CD14-positive monocyte (primary cell): ENCODE measurements at regions not wholly inside any gene's neighbourhood (a gene's known extent, or its start where the extent isn't known, plus 50 kb on each side); places are given as distances from the start of the nearest gene placed in this dataset.

Source experiments
- DNase-seq, 3 donors: peaks; one replicate each; pipeline ENCODE4 v3.0.0-alpha.2; 2011 to 2022
- H2AFZ ChIP-seq: 2 replicates; pipeline ENCODE4 v1.6.0; 2012; ENCODE audit warnings: mild to moderate bottlenecking, low read depth, low read length, inconsistent platforms; ENCODE audit not compliant: insufficient read depth, poor library complexity, severe bottlenecking
- H3K27ac ChIP-seq, 2 donors: 1 replicate in 1 of 2; 2 replicates in 1 of 2; pipeline ENCODE4 v1.5.1; 2012 to 2013; ENCODE audit warnings: low read length in 2 of 2, control low read depth in 1 of 2, inconsistent platforms in 1 of 2, low read depth in 1 of 2, mild to moderate bottlenecking in 1 of 2
- H3K27me3 ChIP-seq, 2 donors: one replicate each; pipeline versions ENCODE4 v1.6.0 to v1.6.1; 2011 to 2013; ENCODE audit warnings: low read length in 2 of 2; ENCODE audit not compliant: control insufficient read depth in 2 of 2, insufficient read depth in 2 of 2
- H3K36me3 ChIP-seq, 2 donors: replicated peaks in 1 of 2; 1 replicate in 1 of 2; 2 replicates in 1 of 2; pipeline versions ENCODE4 v1.5.1 to v1.6.1; 2012 to 2013; ENCODE audit warnings: low read length in 2 of 2, control low read depth in 1 of 2, inconsistent platforms in 1 of 2, mild to moderate bottlenecking in 1 of 2; ENCODE audit not compliant: insufficient read depth in 2 of 2, control insufficient read depth in 1 of 2
- H3K4me1 ChIP-seq, 2 donors: 1 replicate in 1 of 2; 2 replicates in 1 of 2; pipeline versions ENCODE4 v1.5.1 to v1.6.1; 2012 to 2013; ENCODE audit warnings: low read length in 2 of 2, control low read depth in 1 of 2, inconsistent platforms in 1 of 2, mild to moderate bottlenecking in 1 of 2, moderate library complexity in 1 of 2; ENCODE audit not compliant: insufficient read depth in 2 of 2, control insufficient read depth in 1 of 2
- H3K4me2 ChIP-seq: replicated peaks from 2 replicates; pipeline ENCODE3; 2012; ENCODE audit warnings: low read length, moderate library complexity, mild to moderate bottlenecking; ENCODE audit not compliant: poor library complexity, severe bottlenecking; ENCODE audit errors: extremely low read depth
- H3K4me3 ChIP-seq, 3 experiments: fragments of 200-600 bp in 1 of 3; sonication (generic) in 1 of 3; replicated peaks in 1 of 3; 1 replicate in 2 of 3; 2 replicates in 1 of 3; pipeline ENCODE4 v1.5.1; 2011 to 2013; ENCODE audit warnings: low read length in 3 of 3, mild to moderate bottlenecking in 3 of 3, control low read depth in 2 of 3, low read depth in 2 of 3, inconsistent platforms in 1 of 3, moderate library complexity in 1 of 3
- H3K79me2 ChIP-seq: 2 replicates; pipeline ENCODE4 v1.6.0; 2012; ENCODE audit warnings: mild to moderate bottlenecking, control low read depth, inconsistent platforms, low read length, moderate library complexity; ENCODE audit not compliant: insufficient read depth
- H3K9ac ChIP-seq: 2 replicates; pipeline ENCODE4 v1.6.0; 2017; ENCODE audit warnings: low read length, mild to moderate bottlenecking; ENCODE audit not compliant: insufficient read depth, poor library complexity, severe bottlenecking
- H3K9me3 ChIP-seq, 2 donors: replicated peaks in 1 of 2; 1 replicate in 1 of 2; 2 replicates in 1 of 2; pipeline versions ENCODE4 v1.5.1 to v1.6.1; 2012 to 2013; ENCODE audit warnings: low read length in 2 of 2, control low read depth in 1 of 2; ENCODE audit not compliant: control insufficient read depth in 1 of 2, insufficient read depth in 1 of 2
- H4K20me1 ChIP-seq: 2 replicates; pipeline ENCODE4 v1.6.0; 2012; ENCODE audit warnings: mild to moderate bottlenecking, low read length, control low read depth, moderate library complexity; ENCODE audit not compliant: insufficient read depth
- H3K27ac Mint-ChIP-seq, 7 donors: one replicate each; pipeline ENCODE4 v1.8.0; 2020; ENCODE audit warnings: mild to moderate bottlenecking in 7 of 7, mixed read lengths in 7 of 7, moderate library complexity in 6 of 7, inconsistent platforms in 2 of 7
- H3K27me3 Mint-ChIP-seq, 3 donors: one replicate each; pipeline ENCODE4 v1.8.0; 2021 to 2022; ENCODE audit warnings: low read depth in 3 of 3, mild to moderate bottlenecking in 3 of 3, mixed read lengths in 3 of 3, moderate library complexity in 3 of 3, inconsistent platforms in 1 of 3
- H3K36me3 Mint-ChIP-seq, 2 donors: one replicate each; pipeline ENCODE4 v1.8.0; 2020; ENCODE audit warnings: mixed read lengths in 2 of 2, inconsistent platforms in 1 of 2, mild to moderate bottlenecking in 1 of 2
- H3K4me1 Mint-ChIP-seq: one replicate; pipeline ENCODE4 v1.8.0; 2020; ENCODE audit warnings: mild to moderate bottlenecking, mixed read lengths
- H3K4me3 Mint-ChIP-seq, 2 donors: one replicate each; pipeline ENCODE4 v1.8.0; 2020; ENCODE audit warnings: mild to moderate bottlenecking in 2 of 2, mixed read lengths in 2 of 2, moderate library complexity in 1 of 2
- H3K9me3 Mint-ChIP-seq, 7 donors: one replicate each; pipeline ENCODE4 v1.8.0; 2020 to 2022; ENCODE audit warnings: mixed read lengths in 7 of 7, mild to moderate bottlenecking in 6 of 7, moderate library complexity in 6 of 7, inconsistent platforms in 2 of 7
- WGBS: methylation state at CpG from one replicate; pipeline ENCODE4 v1.1.5; 2013; ENCODE audit warnings: missing lambda C conversion rate; ENCODE audit not compliant: insufficient coverage; 5-methylcytosine and 5-hydroxymethylcytosine counted together
- intact Hi-C, 2 donors: fragments of 100-400 bp; cut with micrococcal nuclease; formaldehyde crosslinking; loops; one replicate each; pipeline versions ENCODE4 v1.15.0 to v1.15.1; 2023
- TF ChIP-seq, protein P1 (sequence below): fragments of 200-600 bp; IDR thresholded peaks from one replicate; pipeline ENCODE4 v1.8.0; 2022; ENCODE audit warnings: antibody characterized with exemption, mild to moderate bottlenecking

- Histone ChIP-seq H3K27me3 (no peaks in the 10 kb centered on the region), H3K9me3 (no peaks in the 10 kb centered on the region), H3K4me3 (no peak overlapping the region), H3K79me2 (no peaks in the 10 kb centered on the region), H3K27ac (no peak overlapping the region), H3K36me3 (no peaks in the 10 kb centered on the region), H3K4me2 (no peak overlapping the region), H4K20me1 (no peaks in the 10 kb centered on the region), H3K4me1 (peaks cover 0 to 4% of the 10 kb centered on the region in 2 donors), H2AFZ (no peak overlapping the region), H3K9ac (no peak overlapping the region)
- WGBS = no CpG with 5 or more reads among the region's 1 CpG
- H3K4me3 Mint-ChIP-seq = no peak overlapping the region
- H3K27me3 Mint-ChIP-seq = no peaks in the 10 kb centered on the region
- TF ChIP-seq, protein P1, sequence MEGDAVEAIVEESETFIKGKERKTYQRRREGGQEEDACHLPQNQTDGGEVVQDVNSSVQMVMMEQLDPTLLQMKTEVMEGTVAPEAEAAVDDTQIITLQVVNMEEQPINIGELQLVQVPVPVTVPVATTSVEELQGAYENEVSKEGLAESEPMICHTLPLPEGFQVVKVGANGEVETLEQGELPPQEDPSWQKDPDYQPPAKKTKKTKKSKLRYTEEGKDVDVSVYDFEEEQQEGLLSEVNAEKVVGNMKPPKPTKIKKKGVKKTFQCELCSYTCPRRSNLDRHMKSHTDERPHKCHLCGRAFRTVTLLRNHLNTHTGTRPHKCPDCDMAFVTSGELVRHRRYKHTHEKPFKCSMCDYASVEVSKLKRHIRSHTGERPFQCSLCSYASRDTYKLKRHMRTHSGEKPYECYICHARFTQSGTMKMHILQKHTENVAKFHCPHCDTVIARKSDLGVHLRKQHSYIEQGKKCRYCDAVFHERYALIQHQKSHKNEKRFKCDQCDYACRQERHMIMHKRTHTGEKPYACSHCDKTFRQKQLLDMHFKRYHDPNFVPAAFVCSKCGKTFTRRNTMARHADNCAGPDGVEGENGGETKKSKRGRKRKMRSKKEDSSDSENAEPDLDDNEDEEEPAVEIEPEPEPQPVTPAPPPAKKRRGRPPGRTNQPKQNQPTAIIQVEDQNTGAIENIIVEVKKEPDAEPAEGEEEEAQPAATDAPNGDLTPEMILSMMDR = no peak
- no peak overlapping the region for H3K27ac Mint-ChIP-seq
- H3K9me3 Mint-ChIP-seq = peaks cover 0 to 7% (median 1%) of the 10 kb centered on the region in 7 donors
- intact Hi-C loops = no loop called here
- no peaks in the 10 kb centered on the region for H3K36me3 Mint-ChIP-seq
- H3K4me1 Mint-ChIP-seq = peaks cover 2% of the 10 kb centered on the region
- no peak for DNase-seq
Observed at GRCh38 chr11:122002047-122002446, 114.0 kb downstream of the BLID start.

DNA sequence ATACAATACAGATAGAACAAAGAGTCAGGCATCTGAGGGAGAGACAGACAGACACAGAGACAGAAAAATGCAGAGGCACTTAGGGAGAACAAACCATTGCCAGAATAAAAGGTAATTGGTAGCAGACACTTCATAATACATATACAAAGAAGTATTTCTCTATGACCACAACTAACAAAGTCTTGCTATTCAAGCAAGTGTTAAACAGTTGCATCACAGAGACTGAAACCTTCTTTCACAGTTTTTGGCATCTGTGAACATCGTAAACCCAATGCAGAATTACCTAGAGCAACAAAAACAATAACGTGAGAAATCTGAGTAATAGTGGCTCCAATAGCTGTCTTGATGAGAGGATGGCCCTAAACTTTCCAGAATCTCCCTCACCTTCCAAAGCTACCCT lies 116.4 kb downstream of the BLID start:
- TF ChIP-seq, protein P1 = no peak
- Histone ChIP-seq H4K20me1 (no peaks in the 10 kb centered on the region), H3K36me3 (no peaks in the 10 kb centered on the region), H3K4me1 (no peaks in the 10 kb centered on the region), H3K27ac (no peak overlapping the region), H2AFZ (no peak overlapping the region), H3K79me2 (no peaks in the 10 kb centered on the region), H3K4me2 (no peak overlapping the region), H3K27me3 (no peaks in the 10 kb centered on the region), H3K4me3 (no peak overlapping the region), H3K9ac (no peak overlapping the region), H3K9me3 (no peaks in the 10 kb centered on the region)
- Mint-ChIP-seq H3K27ac (no peak overlapping the region), H3K4me1 (no peaks in the 10 kb centered on the region), H3K27me3 (no peaks in the 10 kb centered on the region), H3K4me3 (no peak overlapping the region), H3K36me3 (no peaks in the 10 kb centered on the region), H3K9me3 (peaks cover 0 to 5% (median 2%) of the 10 kb centered on the region in 7 donors)
- no peak for DNase-seq
- intact Hi-C loops = no loop called here
- no CpG with 5 or more reads among the region's 2 CpGs for WGBS
